GM23248 (cell line): ENCODE measurements at regions not wholly inside any gene's neighbourhood (a gene's known extent, or its start where the extent isn't known, plus 50 kb on each side); places are given as distances from the start of the nearest gene placed in this dataset.

Experiments
- EZH2 ChIP-seq: fragments of 200-600 bp; sonication (generic); IDR thresholded peaks from 2 replicates; pipeline ENCODE4 v1.6.1; 2018; ENCODE audit warnings: antibody characterized with exemption, mild to moderate bottlenecking; ENCODE audit not compliant: insufficient read depth, poor library complexity, severe bottlenecking
- EZH2phosphoT487 ChIP-seq: fragments of 200-600 bp; sonication (generic); IDR thresholded peaks from 2 replicates; pipeline ENCODE4 v1.6.1; 2018; ENCODE audit warnings: antibody characterized with exemption, moderate library complexity, mild to moderate bottlenecking, low read depth; ENCODE audit not compliant: insufficient read depth

- no peak for TF ChIP-seq EZH2
- TF ChIP-seq EZH2phosphoT487: no peak
Measured at GRCh38 chr10:128209862-128210214, 83.6 kb upstream of the MKI67 start.
